ENCODE measurements at regions not wholly inside any gene's neighbourhood (a gene's known extent, or its start where the extent isn't known, plus 50 kb on each side); places are given as distances from the start of the nearest gene placed in this dataset.

DNA sequence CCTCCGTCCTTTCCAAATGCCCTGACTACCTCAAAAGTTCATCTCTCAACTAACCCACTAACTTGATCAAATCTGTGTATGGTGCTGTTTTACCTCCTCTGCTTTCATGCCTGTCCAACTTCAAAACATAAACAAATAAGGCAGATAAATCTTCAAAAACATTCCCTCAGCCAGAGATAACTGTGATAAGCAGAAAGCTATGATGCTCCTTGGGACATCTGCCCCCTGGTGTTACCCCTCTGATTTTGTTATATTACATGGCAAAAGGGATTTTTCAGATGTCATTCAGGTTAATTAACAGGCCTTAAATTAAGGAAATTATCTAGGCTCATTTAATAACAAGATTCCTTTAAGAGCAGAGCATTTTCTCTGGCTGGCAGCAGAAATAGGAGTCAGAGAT lies 810.8 kb upstream of the CHAC2 start:
- TF ChIP-seq POLR2AphosphoS5 (IDR thresholded peaks at IDR 0.05; ENCODE audit: low read depth) (no peak), CTCF (conservative IDR thresholded peaks at IDR 0.05; ENCODE audit: low read depth in 2 of 2) (peak; percentile 44 to 67)
- H3K4me1 Mint-ChIP-seq = peaks cover 8% of the 10 kb centered on the region
- no peaks in the 10 kb centered on the region for H3K27me3 Mint-ChIP-seq (ENCODE audit: insufficient read depth, low read depth, poor library complexity)
- no peaks in the 10 kb centered on the region for H4K20me1 ChIP-seq (replicated peaks; ENCODE audit: insufficient read depth)
- DNase-seq (ENCODE audit: low spot score) (peak; percentile 7), ATAC-seq (no peak)
- no peaks in the 10 kb centered on the region for H3K9me3 Mint-ChIP-seq
- peaks cover 8% of the 10 kb centered on the region; the same call in 1 of the 2 replicates for H3K9me2 ChIP-seq (ENCODE audit: insufficient read depth)
- no peaks in the 10 kb centered on the region for H3F3A ChIP-seq (replicated peaks; ENCODE audit: low read depth)
- no peak overlapping the region for H3K4me2 ChIP-seq
- no peaks in the 10 kb centered on the region for H3K4me1 ChIP-seq (ENCODE audit: insufficient read depth)
- no peaks in the 10 kb centered on the region for H3K36me3 ChIP-seq (ENCODE audit: insufficient read depth)
- H3K79me2 ChIP-seq (replicated peaks; ENCODE audit: insufficient read depth) = no peaks in the 10 kb centered on the region
- H3K4me3 Mint-ChIP-seq = no peak overlapping the region
- no peaks in the 10 kb centered on the region for H3K36me3 Mint-ChIP-seq (ENCODE audit: low read depth)
- no peak overlapping the region for H3K27ac ChIP-seq (ENCODE audit: low read depth)
- H3K27ac Mint-ChIP-seq = no peak overlapping the region
- H3K4me3 ChIP-seq = no peak overlapping the region
- H3K27me3 ChIP-seq (ENCODE audit: insufficient read depth) = no peaks in the 10 kb centered on the region
- no peak overlapping the region for H2AFZ ChIP-seq

- Histone ChIP-seq H3F3A (replicated peaks; ENCODE audit: low read depth) (no peaks in the 10 kb centered on the region), H3K27ac (ENCODE audit: low read depth) (no peak overlapping the region), H3K4me2 (no peak overlapping the region), H3K27me3 (ENCODE audit: insufficient read depth) (no peaks in the 10 kb centered on the region), H3K4me1 (ENCODE audit: insufficient read depth) (no peaks in the 10 kb centered on the region), H3K9me2 (ENCODE audit: insufficient read depth) (peaks cover 8% of the 10 kb centered on the region; the same call in 1 of the 2 replicates), H2AFZ (no peak overlapping the region), H3K36me3 (ENCODE audit: insufficient read depth) (no peaks in the 10 kb centered on the region), H3K79me2 (replicated peaks; ENCODE audit: insufficient read depth) (no peaks in the 10 kb centered on the region), H3K4me3 (no peak overlapping the region), H4K20me1 (replicated peaks; ENCODE audit: insufficient read depth) (no peaks in the 10 kb centered on the region)
- DNase-seq (ENCODE audit: low spot score) = no peak
- Mint-ChIP-seq H3K27me3 (ENCODE audit: insufficient read depth, low read depth, poor library complexity) (no peaks in the 10 kb centered on the region), H3K4me1 (peaks cover 8% of the 10 kb centered on the region), H3K4me3 (no peak overlapping the region), H3K9me3 (no peaks in the 10 kb centered on the region), H3K27ac (no peak overlapping the region), H3K36me3 (ENCODE audit: low read depth) (no peaks in the 10 kb centered on the region)
- no peak for ATAC-seq
- TF ChIP-seq STAT1 (IDR thresholded peaks at IDR 0.05; ENCODE audit: unreplicated experiment) = no peak
- no peak for TF ChIP-seq ZNF331 (CRISPR knock-in tag; IDR thresholded peaks at IDR 0.05; ENCODE audit: low read depth)
- no peak for TF ChIP-seq POLR2AphosphoS5 (IDR thresholded peaks at IDR 0.05; ENCODE audit: low read depth)
- no peak for TF ChIP-seq ZNF462 (CRISPR knock-in tag; IDR thresholded peaks at IDR 0.05)
- no peak for TF ChIP-seq EZH2 (IDR thresholded peaks at IDR 0.05; ENCODE audit: low read depth, unreplicated experiment)
- no peak for TF ChIP-seq EZH2phosphoT487 (IDR thresholded peaks at IDR 0.05; ENCODE audit: unreplicated experiment)
- TF ChIP-seq REST (IDR thresholded peaks at IDR 0.05; ENCODE audit: unreplicated experiment) = no peak
- TF ChIP-seq CTCF (conservative IDR thresholded peaks at IDR 0.05; ENCODE audit: low read depth in 2 of 2) = no peak
Measured at GRCh38 chr2:52956118-52956517, 811.5 kb upstream of the CHAC2 start.

All from GM23338 (cell line).